GM21526 (cell line): ENCODE measurements at regions not wholly inside any gene's neighbourhood (a gene's known extent, or its start where the extent isn't known, plus 50 kb on each side); places are given as distances from the start of the nearest gene placed in this dataset.

Experiments
- ATAC-seq: cut with Tn5 transposase; IDR thresholded peaks from one replicate; pipeline ENCODE4 v1.9.1; 2021; ENCODE audit warnings: moderate library complexity; ENCODE audit not compliant: unreplicated experiment, low FRiP score

DNA sequence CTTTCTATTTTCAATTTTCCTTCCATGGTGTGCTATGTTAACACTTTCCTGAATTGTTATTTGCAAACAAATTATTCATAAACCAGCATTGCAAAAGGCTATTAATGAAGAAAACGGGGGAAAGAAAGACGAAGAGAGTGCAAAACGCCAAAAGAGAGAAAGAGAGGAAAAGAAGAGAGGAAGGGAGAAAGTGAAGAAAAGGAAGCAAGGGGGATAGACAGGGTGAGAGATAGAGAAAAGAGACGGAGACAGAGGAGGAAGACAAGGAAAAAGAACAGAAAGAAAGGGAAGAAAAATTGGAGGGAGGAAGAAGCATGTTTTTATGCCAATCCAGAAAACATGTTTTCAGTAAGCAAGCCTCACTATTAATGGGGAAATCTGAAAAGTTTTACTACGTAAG is 310.6 kb downstream of the TFEC start:
- ATAC-seq: no peak

DNA sequence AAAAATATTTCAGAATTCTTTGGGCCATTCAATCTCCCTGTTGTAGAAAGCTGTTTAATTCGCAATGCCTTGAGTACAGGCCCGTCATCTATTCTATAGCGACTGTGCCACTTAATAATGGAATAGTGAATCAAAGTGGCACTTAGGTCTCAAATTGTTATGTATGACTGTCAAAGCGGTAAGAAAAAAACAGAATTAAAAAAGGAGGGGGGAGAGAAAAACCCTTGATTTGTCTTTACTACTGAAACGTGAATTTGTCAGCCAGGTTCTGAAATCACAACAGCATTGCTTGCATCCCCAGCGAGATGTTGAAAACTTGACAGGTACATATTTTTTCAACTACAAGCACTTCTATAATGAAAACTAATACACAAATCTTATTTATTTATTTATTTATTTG is 320.9 kb downstream of the TFEC start:
- ATAC-seq: no peak

- ATAC-seq: no peak
Observed at GRCh38 chr7:115708013-115708341, 322.6 kb downstream of the TFEC start.

DNA sequence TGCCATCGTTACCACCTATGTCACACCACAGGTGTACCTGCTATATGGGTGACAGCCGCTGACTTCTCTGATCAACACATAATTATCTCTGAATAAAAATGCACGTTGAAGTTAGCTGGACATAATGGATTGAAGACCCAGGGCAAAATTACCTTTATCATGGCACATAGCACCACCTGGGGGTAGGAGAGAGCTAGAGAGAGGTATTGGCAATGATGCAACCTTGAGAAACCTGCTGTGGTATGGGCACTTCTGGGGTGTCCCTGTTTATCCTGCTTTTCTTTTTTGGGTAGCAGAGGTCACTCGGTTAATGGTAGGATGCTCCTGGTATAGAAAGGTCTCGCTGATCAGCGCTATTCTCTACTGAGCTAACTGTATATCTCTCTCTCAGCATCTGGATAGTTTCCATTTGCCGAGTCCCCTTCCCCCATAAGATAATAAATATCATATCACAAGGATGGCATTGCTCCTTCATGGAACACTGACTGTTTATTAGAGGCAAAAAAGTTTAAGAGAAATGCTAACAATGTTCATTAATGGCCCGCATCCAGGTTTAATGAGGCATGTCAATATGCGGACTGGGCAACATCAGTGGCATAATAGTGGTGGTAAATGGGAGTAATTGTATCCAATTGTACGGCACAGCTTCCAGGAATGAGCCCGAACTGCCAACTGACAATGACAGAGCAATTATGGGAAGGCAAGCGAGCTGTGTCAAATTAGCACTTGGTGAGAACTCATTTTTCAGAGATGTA is 323.1 kb downstream of the TFEC start:
- no peak for ATAC-seq

DNA sequence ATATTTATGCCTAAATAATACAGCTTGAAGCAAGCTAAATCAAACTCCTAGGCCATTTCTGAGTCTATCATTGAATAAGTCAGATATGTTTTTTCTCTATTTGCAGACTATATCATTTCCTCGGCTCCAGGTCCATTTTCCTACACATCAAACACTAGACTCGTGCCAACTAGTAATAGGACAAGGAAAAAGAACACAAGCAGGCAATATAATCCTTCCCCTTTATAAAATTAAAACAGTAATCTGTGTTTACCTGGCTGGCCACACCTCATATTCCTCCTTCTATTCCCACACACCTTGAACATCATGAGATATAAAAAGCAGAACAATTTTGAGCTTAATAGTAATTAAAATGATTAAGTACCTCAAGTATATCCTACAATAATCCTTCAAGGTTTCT is 325.7 kb downstream of the TFEC start:
- ATAC-seq: no peak

DNA sequence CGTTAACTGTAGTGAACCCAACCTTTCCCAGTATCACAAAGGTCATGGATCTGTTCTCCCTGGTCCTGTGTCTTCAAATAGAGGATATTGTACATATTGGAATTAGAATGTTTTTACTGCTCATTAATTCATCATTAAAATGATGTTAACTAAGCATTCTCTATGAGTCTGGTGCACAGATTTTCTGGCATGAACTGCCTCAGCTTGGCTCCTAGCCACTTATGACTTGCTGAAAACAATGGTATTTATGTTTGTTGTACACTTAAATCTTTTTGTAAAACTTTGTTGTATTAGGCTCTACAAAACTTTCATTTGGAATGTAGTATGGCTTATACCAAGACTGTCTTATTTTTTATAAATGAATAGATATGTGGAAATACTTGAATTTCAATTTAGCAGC is 329.4 kb downstream of the TFEC start:
- ATAC-seq: no peak

DNA sequence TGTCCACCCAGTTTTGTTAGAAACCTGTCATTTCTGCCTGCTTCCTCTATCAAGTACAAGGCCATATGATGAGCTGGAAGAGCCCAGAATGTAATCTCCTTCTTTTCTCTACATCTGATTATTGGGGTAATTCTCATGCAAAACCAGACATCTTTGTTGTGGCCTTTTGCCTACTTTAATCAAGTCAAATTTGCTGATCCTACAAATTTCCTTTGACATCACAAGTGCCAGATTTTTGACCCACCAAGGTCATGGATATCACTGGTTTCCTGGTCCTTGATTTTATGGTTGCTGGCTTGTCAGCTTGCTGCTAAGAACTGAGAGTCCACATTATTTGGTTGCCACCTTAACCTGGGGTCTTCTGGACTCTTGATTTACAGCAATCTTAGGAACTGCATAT is 336.1 kb downstream of the TFEC start:
- ATAC-seq: no peak

DNA sequence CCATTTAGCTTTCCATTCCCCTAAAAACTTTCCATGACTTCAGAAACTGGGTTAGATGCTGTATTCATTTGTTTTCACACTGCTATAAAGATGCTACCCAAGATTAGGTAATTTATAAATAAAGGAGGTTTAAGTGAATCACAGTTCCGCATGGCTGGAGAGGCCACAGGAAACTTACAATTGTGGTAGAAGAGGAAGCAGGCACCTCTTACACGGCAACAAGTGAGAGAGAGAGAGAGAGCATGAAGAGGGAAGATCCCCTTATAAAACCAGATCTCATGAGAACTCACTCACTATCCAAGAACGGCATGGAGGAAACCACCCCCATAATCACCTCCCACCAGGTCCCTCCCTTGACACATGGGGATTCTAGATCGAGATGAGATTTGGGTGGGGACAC is 336.8 kb downstream of the TFEC start:
- peak; percentile 69 for ATAC-seq

GRCh38 chr7:115689941-115690340 is 340.6 kb downstream of the TFEC start:
- ATAC-seq: no peak

- no peak for ATAC-seq
Observed at GRCh38 chr7:115683093-115683492, 347.5 kb downstream of the TFEC start.

GRCh38 chr7:115682507-115682906 is 348.1 kb downstream of the TFEC start:
- peak; percentile 67 for ATAC-seq

DNA sequence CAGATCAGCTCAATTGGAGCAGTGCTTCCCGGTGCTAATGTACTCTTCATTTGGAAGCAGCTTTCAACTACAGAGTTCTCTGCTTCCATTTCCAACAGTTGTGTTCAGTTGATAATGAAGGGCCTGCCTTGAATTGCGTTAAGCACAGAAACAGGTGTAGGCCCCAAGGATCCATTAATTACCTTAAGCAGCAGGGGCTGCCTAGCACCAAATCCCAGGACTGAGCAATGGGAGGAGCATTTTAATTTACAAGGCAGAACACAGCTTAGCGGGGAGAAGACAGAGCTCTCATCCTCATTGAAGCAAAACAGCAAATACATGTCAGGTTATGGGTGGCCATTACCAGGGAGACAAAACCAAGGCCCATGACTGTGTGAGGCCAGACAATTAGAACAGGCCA is 349.6 kb downstream of the TFEC start:
- no peak for ATAC-seq

- peak; percentile 57 for ATAC-seq
Observed at GRCh38 chr7:115679976-115680375, 350.6 kb downstream of the TFEC start.

DNA sequence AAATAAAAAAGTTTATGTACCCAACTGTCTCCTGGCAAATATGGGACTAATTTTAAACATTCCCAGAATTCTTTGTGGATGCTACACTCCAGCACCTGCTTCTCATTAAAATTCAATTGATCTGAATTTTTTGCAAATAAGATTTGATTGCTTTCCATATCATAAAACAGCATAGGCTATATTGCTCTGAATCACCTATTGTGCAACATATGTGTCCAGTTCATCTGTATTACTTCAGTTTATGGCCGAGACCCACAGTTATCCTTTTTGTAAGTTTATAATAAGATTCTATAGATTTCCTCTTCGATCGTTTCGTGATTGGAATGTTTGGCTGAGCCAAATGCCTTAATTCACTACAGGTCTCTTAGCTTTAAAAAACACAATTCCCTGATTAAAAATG is 351.1 kb downstream of the TFEC start:
- ATAC-seq: no peak

- no peak for ATAC-seq
Observed at GRCh38 chr7:115678086-115678982, 352.2 kb downstream of the TFEC start.

GRCh38 chr7:115676707-115677106 is 353.9 kb downstream of the TFEC start:
- no peak for ATAC-seq

- ATAC-seq: no peak
Observed at GRCh38 chr7:115676080-115676479, 354.5 kb downstream of the TFEC start.

- ATAC-seq: no peak
Observed at GRCh38 chr7:115674467-115675024, 356.0 kb downstream of the TFEC start.

- no peak for ATAC-seq
Observed at GRCh38 chr7:115672024-115672423, 358.5 kb downstream of the TFEC start.

- ATAC-seq: no peak
Observed at GRCh38 chr7:115662676-115663075, 367.9 kb downstream of the TFEC start.

GRCh38 chr7:115662120-115662519 is 368.4 kb downstream of the TFEC start:
- ATAC-seq: no peak

GRCh38 chr7:115658223-115658622 is 372.3 kb downstream of the TFEC start:
- ATAC-seq: no peak
